EL (cell line): ENCODE measurements at regions not wholly inside any gene's neighbourhood (a gene's known extent, or its start where the extent isn't known, plus 50 kb on each side); places are given as distances from the start of the nearest gene placed in this dataset.
"Not testable (repeated sequence)": the region's sequence is repeated elsewhere in the genome, so short reads cannot be mapped to it uniquely, and the experiment has no call there.

Source experiments
- DNase-seq: peaks from one replicate; pipeline ENCODE4 v3.0.0-alpha.2; 2016

- DNase-seq = no peak
These were observed 492.3 kb downstream of the NYAP2 start for GRCh38 chr2:225891771-225892170.

GRCh38 chr2:225891013-225891412 is 491.5 kb downstream of the NYAP2 start:
- no peak for DNase-seq

- DNase-seq = peak; percentile 86
These were observed 489.9 kb downstream of the NYAP2 start for GRCh38 chr2:225889452-225889851.

GRCh38 chr2:225867071-225867470 is 467.6 kb downstream of the NYAP2 start:
- DNase-seq = no peak

GRCh38 chr2:225865468-225865867 is 466.0 kb downstream of the NYAP2 start:
- DNase-seq = no peak

DNA sequence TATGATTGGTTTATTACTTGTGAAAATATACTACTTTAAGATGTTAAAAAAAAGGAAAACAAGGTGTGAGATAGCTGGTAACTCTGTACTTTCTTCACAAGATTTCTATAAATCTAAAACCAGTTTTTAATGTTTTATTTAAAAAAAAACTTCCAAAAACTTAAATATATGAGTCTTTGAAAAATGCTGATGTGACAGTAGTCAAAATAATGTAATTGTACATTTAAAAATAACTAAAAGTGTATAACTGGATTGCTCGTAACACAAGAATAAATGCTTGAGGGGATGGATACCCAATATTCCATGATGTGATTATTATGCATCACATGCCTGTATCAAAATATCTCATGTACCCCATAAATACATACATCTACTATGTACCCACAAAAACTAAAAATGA is 464.9 kb downstream of the NYAP2 start:
- DNase-seq = no peak

DNA sequence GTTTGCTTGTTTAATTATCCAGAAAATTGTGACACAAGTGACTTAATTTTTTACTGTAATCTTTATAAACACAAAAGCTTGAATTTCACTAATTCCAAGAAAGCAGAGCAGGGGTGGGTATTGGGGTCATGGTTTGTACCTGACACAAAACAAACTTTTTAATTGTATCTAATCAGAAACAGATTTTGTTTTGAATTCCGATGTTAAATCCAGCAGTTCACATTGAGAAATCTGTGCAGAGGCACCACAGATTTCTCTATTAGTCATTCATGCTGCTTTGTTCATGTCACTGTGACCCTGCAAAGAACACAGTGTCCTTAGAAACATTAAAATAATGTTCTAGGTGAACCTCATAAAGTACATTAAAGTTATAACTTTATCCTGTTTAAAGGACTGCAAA is 443.4 kb downstream of the NYAP2 start:
- DNase-seq = peak; percentile 9

DNA sequence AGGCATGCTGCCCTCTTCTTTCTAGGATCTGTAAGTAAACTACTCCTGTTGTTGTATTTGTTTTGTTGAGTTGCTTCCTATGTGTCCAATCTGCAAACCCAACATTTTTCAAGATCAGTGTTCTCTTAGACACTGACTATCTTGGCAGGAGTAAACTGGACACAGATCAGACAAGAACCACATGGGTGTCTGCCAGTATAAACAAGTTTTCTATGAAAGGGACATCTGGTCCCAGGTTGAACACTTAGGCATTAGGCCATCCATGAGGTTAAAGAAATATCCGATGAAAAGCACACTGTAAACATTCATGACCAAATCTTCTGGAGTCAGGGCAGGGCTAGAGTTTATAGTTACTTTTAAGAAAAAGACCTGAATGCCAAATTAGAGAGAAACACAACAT is 441.8 kb downstream of the NYAP2 start:
- no peak for DNase-seq

- DNase-seq = no peak
These were observed 437.8 kb downstream of the NYAP2 start for GRCh38 chr2:225837328-225837727.

DNA sequence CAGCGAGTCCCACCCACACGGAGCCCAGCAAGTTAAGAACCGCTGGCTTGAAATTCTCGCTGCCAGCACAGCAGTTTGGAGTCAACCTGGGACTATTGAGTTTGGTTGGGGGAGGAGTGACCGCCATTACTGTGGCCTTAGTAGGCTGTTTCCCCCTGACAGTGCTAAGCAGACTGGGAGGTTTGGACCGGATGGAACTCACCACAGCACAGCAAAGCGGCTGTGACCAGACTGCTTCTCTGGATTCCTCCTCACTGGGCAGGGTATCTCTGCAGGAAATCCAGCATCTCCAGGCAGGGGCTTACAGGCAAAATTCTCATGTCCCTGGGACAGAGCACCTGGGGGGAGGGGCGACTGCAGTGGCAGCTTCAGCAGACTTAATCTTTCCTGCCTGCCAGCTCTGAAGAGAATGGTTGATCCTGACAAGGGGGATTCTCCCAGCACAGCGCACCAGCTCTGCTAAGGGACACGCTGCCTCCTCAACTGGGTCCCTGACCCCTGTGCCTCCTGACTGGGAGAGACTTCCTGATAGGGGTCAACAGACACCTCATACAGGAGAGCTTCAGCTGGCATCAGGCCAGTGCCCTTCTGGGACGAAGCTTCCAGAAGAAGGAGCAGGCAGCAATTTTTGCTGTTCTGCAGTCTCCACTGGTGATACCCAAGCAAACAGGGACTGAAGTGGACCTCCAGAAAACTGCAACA is 425.4 kb downstream of the NYAP2 start:
- DNase-seq = no peak

GRCh38 chr2:225821351-225821750 is 421.8 kb downstream of the NYAP2 start:
- no peak for DNase-seq

DNA sequence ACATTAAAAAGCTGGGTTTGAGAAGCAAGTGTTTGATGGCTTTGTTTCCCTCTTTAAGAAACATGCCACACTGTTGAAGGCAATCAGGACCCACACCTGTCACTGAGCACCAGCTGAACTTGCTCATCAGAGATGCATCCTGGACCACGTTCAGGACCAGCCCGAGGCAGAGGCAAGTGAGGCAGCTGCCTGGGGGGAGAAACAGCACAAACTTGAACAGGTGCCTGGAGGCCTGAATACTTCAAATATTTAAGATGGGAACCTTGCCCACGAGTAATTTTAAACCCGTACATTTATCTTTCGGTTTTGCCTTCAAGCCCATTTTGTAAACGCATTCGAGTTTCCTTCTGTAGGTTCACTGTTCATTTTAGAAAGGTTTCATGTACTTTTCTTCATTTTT is 421.3 kb downstream of the NYAP2 start:
- DNase-seq = no peak

DNA sequence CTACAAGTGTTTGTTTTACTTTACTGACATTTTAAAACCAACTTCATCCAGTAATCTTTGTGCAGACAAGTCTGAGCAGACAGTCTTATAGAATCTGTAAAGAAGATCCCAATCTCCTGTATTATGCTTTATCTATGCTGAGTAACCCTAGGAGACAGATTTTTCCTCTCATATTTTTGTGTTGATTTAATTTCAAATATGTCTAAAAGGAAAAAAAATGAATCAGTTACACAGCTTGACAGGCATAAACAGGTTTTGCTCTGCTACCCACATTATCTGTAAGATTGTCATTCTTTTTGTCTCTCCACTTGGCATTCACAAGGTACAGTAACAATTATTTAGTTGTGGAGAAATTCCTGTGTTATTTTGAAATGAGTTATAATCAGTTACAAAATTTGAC is 415.0 kb downstream of the NYAP2 start:
- DNase-seq = no peak

- DNase-seq = peak; percentile 31
These were observed 406.6 kb downstream of the NYAP2 start for GRCh38 chr2:225806105-225806504.

DNA sequence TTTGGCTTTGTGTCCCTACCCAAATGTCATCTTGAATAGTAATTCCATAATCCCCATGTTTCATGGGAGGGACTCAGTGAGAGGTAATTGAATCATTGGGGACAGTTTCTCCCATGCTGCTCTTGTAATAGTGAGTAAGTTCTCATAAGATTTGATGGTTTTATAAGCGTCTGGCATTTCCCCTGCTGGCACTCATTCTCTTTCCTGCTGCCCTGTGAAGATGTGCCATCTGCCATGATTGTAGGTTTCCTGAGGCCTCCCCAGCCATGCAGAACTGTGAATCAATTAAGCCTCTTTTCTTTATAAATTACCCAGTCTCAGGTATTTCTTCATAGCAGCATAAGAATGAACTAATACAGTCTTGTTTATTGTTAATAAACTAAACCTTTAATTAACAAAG is 402.6 kb downstream of the NYAP2 start:
- not testable (repeated sequence) for DNase-seq

GRCh38 chr2:225797394-225797793 is 397.9 kb downstream of the NYAP2 start:
- no peak for DNase-seq

DNA sequence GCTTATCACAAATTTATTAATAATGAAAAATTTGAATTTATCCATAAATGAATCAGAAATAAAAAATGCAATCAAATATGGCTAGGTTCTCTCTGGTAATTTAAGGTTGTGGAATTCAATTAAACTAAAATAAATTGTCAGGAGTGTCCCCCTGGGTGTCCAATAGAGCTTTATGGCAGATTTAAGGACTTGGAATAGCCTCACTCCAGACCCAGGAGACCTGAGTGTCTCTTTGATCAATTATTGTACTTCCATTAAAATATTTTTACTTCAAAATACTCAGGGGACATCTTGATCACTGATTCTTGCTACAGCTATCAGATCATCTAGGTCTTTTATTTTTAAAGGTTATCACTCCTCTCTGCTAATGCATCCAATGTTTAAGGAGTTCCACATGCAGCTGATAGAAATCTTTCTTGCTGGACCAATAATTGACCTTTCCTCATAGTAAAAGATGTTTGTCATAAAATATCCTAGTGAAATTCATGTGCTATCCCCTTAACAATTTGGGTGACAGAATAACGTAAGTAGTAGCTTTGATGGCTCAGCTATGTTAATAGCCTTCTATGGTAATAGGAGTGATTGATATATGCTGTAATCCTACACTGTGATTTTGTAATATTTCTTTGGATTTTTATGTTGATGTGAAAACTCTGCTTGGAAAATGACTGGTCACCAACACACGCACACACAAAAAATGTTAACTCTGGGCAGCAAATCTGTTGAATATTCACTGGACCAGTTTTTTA is 395.3 kb downstream of the NYAP2 start:
- DNase-seq = no peak

DNA sequence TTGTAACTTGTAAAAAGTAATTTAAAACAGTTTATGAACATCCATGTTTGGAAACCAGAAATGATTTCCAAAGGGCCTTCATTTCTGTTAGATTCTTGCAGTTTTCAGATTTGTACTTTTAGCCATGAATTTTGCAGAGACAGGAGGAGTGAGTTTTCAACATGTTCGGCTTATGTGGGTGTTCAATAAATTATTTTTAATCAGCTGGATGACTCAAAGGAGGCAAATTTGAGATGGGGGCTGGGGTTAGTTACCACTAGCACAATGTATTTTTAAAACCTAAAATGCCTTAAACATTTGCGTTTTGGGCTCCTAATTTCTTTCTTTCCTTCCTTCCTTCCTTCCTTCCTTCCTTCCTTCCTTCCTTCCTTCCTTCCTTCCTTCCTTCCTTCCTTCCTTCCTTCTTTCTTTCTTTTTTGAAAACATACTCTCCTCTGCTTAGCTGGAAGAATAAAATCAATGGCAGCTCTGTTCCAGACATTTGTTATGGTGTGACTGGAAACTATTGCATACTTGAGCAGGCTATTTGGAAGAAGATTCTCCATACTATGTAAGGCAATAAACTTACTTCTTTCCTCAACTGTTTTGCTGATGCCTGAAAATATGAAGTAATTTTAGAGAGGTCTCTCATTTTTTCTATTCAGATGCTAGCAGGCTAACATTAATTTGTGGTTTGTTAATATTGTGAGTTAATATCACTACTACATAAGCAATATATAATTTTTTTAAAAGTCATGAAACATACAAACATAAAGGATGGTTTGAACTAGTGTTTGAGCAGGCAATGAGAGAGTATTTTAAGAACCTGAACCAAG is 394.4 kb downstream of the NYAP2 start:
- no peak for DNase-seq

GRCh38 chr2:225788571-225789094 is 389.1 kb downstream of the NYAP2 start:
- no peak for DNase-seq

- DNase-seq = no peak
These were observed 388.0 kb downstream of the NYAP2 start for GRCh38 chr2:225787497-225787896.

- DNase-seq = no peak
These were observed 382.5 kb downstream of the NYAP2 start for GRCh38 chr2:225781991-225782390.

GRCh38 chr2:225781145-225781544 is 381.6 kb downstream of the NYAP2 start:
- DNase-seq = no peak

- DNase-seq = no peak
These were observed 380.3 kb downstream of the NYAP2 start for GRCh38 chr2:225779829-225780228.

GRCh38 chr2:225773148-225773547 is 373.6 kb downstream of the NYAP2 start:
- no peak for DNase-seq
